Suprapubic skin (tissue), 4 donors: ENCODE measurements at regions not wholly inside any gene's neighbourhood (a gene's known extent, or its start where the extent isn't known, plus 50 kb on each side); places are given as distances from the start of the nearest gene placed in this dataset.
"Not testable (repeated sequence)": the region's sequence is repeated elsewhere in the genome, so short reads cannot be mapped to it uniquely, and the experiment has no call there.

ENCODE experiments used
- DNase-seq, 2 donors: peaks; one replicate each; pipeline ENCODE4 v3.0.0-alpha.2; 2019; ENCODE audit warnings: low spot score in 2 of 2
- H3K27ac ChIP-seq: fragments of 200-600 bp; sonication (generic); one replicate; pipeline ENCODE4 v1.5.1; 2019
- H3K27me3 ChIP-seq: fragments of 200-600 bp; sonication (generic); one replicate; pipeline ENCODE4 v1.5.1; 2019
- H3K36me3 ChIP-seq: fragments of 200-600 bp; sonication (generic); one replicate; pipeline ENCODE4 v1.5.1; 2019
- H3K4me1 ChIP-seq: fragments of 200-600 bp; sonication (generic); one replicate; pipeline ENCODE4 v1.5.1; 2019
- H3K4me3 ChIP-seq: fragments of 200-600 bp; sonication (generic); one replicate; pipeline ENCODE4 v1.5.1; 2019; ENCODE audit warnings: mild to moderate bottlenecking
- H3K9me3 ChIP-seq: fragments of 200-600 bp; sonication (generic); one replicate; pipeline ENCODE4 v1.5.1; 2019
- EP300 ChIP-seq: sonication (generic); formaldehyde crosslinking; IDR thresholded peaks from one replicate; pipeline ENCODE4 v1.6.1; 2017; ENCODE audit warnings: antibody characterized with exemption
- POLR2A ChIP-seq, 2 donors: fragments of 450-650 bp; IDR thresholded peaks; one replicate each; pipeline ENCODE4 v1.6.1; 2017; ENCODE audit warnings: antibody characterized with exemption in 2 of 2, mild to moderate bottlenecking in 2 of 2, moderate library complexity in 2 of 2
- POLR2AphosphoS5 ChIP-seq, 3 donors: sonication (generic); formaldehyde crosslinking; IDR thresholded peaks; one replicate each; pipeline ENCODE4 v1.6.1; 2017; ENCODE audit warnings: antibody characterized with exemption in 3 of 3
- WGBS: methylation state at CpG from one replicate; pipeline ENCODE4 v1.1.5; 2018; 5-methylcytosine and 5-hydroxymethylcytosine counted together
- TF ChIP-seq, protein P1 (sequence below), 2 donors: fragments of 200-600 bp in 1 of 2; fragments of 450-650 bp in 1 of 2; sonication (generic) in 1 of 2; IDR thresholded peaks; one replicate each; pipeline ENCODE4 v1.5.1; 2016 to 2019; ENCODE audit warnings: antibody characterized with exemption in 2 of 2, mild to moderate bottlenecking in 1 of 2, moderate library complexity in 1 of 2

DNA sequence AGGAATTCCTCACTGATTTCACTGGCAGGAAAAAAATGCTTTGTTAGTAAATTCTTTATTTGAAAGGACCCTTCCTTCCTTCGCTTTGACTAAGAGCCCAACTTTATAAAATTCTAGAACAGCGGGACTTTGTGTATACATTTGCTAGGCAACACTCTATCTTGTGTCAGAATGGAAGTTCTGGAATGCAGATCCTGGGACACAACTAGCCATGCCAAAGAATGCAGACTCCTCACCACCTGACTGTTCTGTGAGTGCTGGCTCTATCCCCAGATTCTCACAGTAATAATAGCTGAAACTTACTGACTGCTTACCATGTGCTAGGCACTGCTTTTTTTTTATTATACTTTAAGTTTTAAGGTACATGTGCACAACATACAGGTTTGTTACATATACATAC, 73.3 kb upstream of the ZDHHC15 start:
- 54% methylated on average over 2 of the region's 2 CpGs for WGBS
- no peaks in the 10 kb centered on the region for H3K4me1 ChIP-seq
- H3K9me3 ChIP-seq: no peaks in the 10 kb centered on the region
- no peaks in the 10 kb centered on the region for H3K27me3 ChIP-seq
- H3K27ac ChIP-seq: no peak overlapping the region
- no peak for DNase-seq
- H3K4me3 ChIP-seq: no peak overlapping the region
- TF ChIP-seq EP300 (no peak), POLR2AphosphoS5 (IDR thresholded peaks at IDR 0.05) (no peak), POLR2A (IDR thresholded peaks at IDR 0.05) (no peak)
- TF ChIP-seq, protein P1, sequence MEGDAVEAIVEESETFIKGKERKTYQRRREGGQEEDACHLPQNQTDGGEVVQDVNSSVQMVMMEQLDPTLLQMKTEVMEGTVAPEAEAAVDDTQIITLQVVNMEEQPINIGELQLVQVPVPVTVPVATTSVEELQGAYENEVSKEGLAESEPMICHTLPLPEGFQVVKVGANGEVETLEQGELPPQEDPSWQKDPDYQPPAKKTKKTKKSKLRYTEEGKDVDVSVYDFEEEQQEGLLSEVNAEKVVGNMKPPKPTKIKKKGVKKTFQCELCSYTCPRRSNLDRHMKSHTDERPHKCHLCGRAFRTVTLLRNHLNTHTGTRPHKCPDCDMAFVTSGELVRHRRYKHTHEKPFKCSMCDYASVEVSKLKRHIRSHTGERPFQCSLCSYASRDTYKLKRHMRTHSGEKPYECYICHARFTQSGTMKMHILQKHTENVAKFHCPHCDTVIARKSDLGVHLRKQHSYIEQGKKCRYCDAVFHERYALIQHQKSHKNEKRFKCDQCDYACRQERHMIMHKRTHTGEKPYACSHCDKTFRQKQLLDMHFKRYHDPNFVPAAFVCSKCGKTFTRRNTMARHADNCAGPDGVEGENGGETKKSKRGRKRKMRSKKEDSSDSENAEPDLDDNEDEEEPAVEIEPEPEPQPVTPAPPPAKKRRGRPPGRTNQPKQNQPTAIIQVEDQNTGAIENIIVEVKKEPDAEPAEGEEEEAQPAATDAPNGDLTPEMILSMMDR (IDR thresholded peaks at IDR 0.05): no peak
- H3K36me3 ChIP-seq: no peaks in the 10 kb centered on the region

DNA sequence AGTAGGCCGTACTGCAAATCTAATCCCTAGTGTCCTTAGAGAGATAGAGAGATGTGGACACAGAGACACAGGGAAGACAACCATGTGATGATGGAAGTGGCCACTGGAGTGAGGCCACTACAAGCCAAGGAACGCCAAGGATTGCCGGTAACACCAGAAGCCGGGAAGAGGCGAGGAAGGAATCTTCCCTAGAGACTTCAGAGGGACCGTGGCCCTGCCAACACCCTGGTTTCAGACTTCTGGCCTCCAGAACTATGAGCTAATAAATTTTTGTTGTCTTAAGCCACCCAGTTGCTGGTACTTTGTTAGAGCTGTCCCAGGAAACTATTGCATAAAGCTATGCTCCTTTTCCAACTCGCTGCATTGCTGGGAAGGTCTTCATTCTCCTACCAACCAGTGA, 70.3 kb upstream of the ZDHHC15 start:
- H3K9me3 ChIP-seq, H3K36me3 ChIP-seq, DNase-seq, H3K27ac ChIP-seq, H3K4me3 ChIP-seq, H3K4me1 ChIP-seq, H3K27me3 ChIP-seq: not testable (repeated sequence)
- WGBS: 76% methylated on average over 7 of the region's 7 CpGs

DNA sequence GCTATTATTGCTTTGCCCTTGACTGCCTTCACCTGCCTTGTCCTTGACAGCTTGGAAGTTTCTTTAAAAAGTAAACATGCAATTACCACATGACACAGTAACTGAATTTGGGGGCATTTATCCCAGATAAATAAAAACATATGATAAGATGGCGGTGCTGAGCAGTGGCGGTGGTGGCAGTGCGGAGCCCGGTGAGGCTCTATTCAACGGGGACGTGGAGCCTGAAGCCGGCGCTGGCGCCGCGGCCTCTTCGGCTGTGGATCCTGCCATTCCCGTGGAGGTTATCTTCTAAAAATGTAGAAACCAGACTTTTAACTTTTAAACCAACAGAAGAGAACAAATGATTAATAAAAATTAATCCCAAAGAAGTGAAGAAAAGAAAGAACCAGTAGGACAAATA, 59.7 kb upstream of the ZDHHC15 start:
- WGBS: 86% methylated on average over 13 of the region's 13 CpGs
- no peak for DNase-seq
- H3K36me3 ChIP-seq: no peaks in the 10 kb centered on the region
- no peak overlapping the region for H3K4me3 ChIP-seq
- no peaks in the 10 kb centered on the region for H3K4me1 ChIP-seq
- TF ChIP-seq POLR2AphosphoS5 (IDR thresholded peaks at IDR 0.05): no peak
- TF ChIP-seq, protein P1 (IDR thresholded peaks at IDR 0.05): no peak
- TF ChIP-seq EP300: no peak
- no peak for TF ChIP-seq POLR2A (IDR thresholded peaks at IDR 0.05)
- H3K27ac ChIP-seq: no peak overlapping the region
- no peaks in the 10 kb centered on the region for H3K27me3 ChIP-seq
- H3K9me3 ChIP-seq: no peaks in the 10 kb centered on the region
